ES-I3 (cell line): ENCODE measurements at regions not wholly inside any gene's neighbourhood (a gene's known extent, or its start where the extent isn't known, plus 50 kb on each side); places are given as distances from the start of the nearest gene placed in this dataset.

Source experiments
- H3K36me3 ChIP-seq: 2 replicates; pipeline ENCODE4 v1.6.1; 2013; ENCODE audit warnings: mild to moderate bottlenecking, low read length, control low read depth, moderate library complexity; ENCODE audit not compliant: insufficient read depth
- H3K4me1 ChIP-seq: 2 replicates; pipeline ENCODE4 v1.6.1; 2013; ENCODE audit warnings: mild to moderate bottlenecking, control low read depth, low read length; ENCODE audit not compliant: insufficient read depth
- H3K9ac ChIP-seq: 2 replicates; pipeline ENCODE4 v1.6.1; 2013; ENCODE audit warnings: low read depth, mild to moderate bottlenecking, low read length, moderate library complexity
- H3K9me3 ChIP-seq: 2 replicates; pipeline ENCODE4 v1.6.1; 2013; ENCODE audit warnings: mild to moderate bottlenecking, low read length, moderate library complexity; ENCODE audit not compliant: control insufficient read depth, insufficient read depth

DNA sequence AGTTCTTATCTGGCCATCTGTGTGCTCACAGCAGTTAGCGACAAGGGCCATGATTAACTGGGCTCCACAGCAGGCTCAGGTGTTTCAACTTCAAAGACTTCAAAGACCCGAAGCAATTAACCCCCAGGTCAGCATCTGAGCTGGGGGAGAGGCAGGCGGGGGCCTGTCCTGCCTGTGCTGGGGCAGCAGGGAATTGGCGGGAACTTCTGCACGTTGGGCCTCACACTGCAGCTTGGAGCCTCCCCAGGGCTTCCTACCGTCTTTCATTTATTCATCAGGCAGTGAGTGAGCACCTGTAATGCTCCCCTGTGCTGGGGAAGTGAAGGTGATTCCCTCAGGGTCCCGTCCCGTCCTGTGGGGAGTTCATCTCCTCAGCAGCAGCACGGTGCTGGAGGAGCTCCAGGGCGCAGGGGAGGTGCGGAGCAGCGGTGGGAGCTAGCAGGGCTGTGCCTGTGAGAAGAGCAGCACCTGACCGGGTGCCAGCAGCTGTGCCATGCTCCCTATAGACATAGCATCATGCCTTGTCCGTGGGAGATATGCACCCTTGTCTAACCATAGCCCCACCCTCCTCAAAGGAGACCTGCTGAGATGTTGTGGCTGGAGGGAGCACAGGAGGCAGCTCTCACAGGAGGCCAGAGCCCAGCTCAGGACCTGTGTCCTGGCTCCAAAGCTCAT, 51.8 kb upstream of the FRMD1 start:
- Histone ChIP-seq H3K36me3 (no peaks in the 10 kb centered on the region), H3K9ac (no peak overlapping the region), H3K9me3 (no peaks in the 10 kb centered on the region), H3K4me1 (peaks cover 11% of the 10 kb centered on the region)

- H3K9me3 ChIP-seq, result no peaks in the 10 kb centered on the region
- H3K4me1 ChIP-seq, result peaks cover 11% of the 10 kb centered on the region
- no peaks in the 10 kb centered on the region for H3K36me3 ChIP-seq
- no peak overlapping the region for H3K9ac ChIP-seq
Observed at GRCh38 chr6:168130168-168130696, 51.2 kb upstream of the FRMD1 start.

DNA sequence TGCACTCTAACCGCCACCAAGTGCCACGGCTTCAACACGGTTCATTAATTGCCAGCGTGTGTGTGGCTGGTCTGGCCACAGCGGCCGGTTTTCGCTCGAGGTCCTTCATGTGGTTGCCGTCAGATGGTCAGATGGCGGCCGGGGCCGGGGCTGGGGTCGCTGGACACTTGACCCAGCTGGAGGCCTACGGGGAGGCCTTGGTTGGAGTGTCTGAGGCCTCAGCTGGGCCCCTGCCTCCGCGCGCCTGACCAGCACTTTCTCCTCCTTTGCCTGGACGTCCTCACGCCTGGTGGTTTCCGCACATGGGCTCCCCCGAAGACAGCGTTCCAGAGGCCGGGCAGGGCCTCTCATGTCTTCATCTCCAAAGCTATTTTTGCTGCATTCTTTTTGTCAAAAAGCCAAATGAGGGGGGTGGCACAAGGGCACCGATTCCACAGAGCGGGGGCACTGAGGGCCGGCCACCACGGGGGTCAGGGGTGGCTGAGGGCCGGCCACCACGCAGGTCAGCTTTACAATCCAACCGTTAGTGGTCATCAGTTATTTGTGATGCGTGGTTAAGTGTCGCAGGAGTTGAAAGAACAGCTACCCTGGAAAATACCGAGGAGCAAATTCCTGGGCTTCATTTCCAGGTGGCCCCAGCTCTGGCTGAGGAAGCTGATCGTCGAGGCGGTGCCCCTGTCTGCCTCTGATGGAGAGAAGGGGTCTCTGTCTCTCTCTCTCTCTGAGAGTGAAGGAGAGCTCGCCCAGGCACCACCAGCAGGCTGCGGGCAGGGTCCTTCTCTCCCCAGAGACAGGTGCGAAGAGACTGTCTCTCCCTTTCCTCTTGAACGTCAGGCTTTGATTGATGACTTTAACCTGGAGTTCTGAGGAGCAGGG, 50.5 kb upstream of the FRMD1 start:
- Histone ChIP-seq H3K9me3 (no peaks in the 10 kb centered on the region), H3K36me3 (no peaks in the 10 kb centered on the region), H3K9ac (no peak overlapping the region), H3K4me1 (peaks cover 11% of the 10 kb centered on the region)

DNA sequence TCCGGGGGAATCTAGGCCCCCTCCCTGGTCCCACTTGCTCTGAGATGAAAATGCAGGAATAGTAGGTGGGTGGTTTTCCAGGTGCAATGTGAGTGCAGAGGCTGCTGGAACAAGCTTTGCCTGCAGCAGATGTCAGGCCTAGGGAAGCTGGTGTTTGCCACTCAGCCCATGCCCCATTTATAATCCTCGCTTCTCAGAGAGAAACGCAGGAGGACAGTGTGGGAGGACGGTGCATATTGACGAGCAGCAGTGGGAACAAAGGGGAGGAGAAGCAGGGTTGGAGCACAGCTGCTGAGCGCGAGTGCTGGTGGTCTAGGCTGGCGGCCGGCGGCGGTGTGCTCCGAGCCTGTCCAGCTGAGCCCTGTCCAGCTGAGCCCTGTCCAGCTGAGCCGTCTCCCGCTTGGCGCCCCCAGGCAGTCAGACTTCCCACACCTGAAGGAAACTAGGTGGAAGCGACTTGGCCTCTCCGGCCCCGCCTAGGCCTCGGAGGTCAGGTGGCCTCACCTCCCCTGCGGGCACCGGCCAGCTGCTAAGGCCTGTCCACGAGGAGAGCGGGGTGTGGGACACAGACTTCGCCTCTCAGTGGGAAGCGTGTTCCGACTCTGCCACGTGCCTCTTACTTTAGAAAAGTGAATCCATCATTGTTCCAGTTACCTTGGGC, 49.7 kb upstream of the FRMD1 start:
- Histone ChIP-seq H3K4me1 (peaks cover 11% of the 10 kb centered on the region), H3K9ac (no peak overlapping the region), H3K36me3 (no peaks in the 10 kb centered on the region), H3K9me3 (no peaks in the 10 kb centered on the region)
